Esophagus squamous epithelium (tissue), 4 donors: ENCODE measurements at regions not wholly inside any gene's neighbourhood (a gene's known extent, or its start where the extent isn't known, plus 50 kb on each side); places are given as distances from the start of the nearest gene placed in this dataset.

Experiments
- CTCF ChIP-seq, 6 experiments: fragments of 450-650 bp in 4 of 6; fragments of 200-600 bp in 2 of 6; sonication (generic) in 2 of 6; IDR thresholded peaks; one replicate each; pipeline ENCODE4 v1.5.1; 2016 to 2019; ENCODE audit warnings: antibody characterized with exemption in 6 of 6, mild to moderate bottlenecking in 4 of 6, moderate library complexity in 4 of 6
- POLR2A ChIP-seq, 4 donors: fragments of 450-650 bp; IDR thresholded peaks; one replicate each; pipeline ENCODE4 v1.6.1; 2017; ENCODE audit warnings: antibody characterized with exemption in 4 of 4, mild to moderate bottlenecking in 4 of 4, moderate library complexity in 3 of 4

GRCh38 chr19:28948566-28948965 is 264.4 kb downstream of the UQCRFS1 start:
- no peak for TF ChIP-seq POLR2A (IDR thresholded peaks at IDR 0.05)
- no peak for TF ChIP-seq CTCF (IDR thresholded peaks at IDR 0.05)
